ENCODE measurements at regions not wholly inside any gene's neighbourhood (a gene's known extent, or its start where the extent isn't known, plus 50 kb on each side); places are given as distances from the start of the nearest gene placed in this dataset.

GRCh38 chr7:18308938-18309337, 186.6 kb upstream of the HDAC9 start:
- DNase-seq (ENCODE audit: low read depth) = no peak
- TF ChIP-seq, protein P1, sequence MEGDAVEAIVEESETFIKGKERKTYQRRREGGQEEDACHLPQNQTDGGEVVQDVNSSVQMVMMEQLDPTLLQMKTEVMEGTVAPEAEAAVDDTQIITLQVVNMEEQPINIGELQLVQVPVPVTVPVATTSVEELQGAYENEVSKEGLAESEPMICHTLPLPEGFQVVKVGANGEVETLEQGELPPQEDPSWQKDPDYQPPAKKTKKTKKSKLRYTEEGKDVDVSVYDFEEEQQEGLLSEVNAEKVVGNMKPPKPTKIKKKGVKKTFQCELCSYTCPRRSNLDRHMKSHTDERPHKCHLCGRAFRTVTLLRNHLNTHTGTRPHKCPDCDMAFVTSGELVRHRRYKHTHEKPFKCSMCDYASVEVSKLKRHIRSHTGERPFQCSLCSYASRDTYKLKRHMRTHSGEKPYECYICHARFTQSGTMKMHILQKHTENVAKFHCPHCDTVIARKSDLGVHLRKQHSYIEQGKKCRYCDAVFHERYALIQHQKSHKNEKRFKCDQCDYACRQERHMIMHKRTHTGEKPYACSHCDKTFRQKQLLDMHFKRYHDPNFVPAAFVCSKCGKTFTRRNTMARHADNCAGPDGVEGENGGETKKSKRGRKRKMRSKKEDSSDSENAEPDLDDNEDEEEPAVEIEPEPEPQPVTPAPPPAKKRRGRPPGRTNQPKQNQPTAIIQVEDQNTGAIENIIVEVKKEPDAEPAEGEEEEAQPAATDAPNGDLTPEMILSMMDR (IDR thresholded peaks at IDR 0.05; ENCODE audit: insufficient read depth, low read depth, low read length, missing control alignments) = no peak
- no peak overlapping the region for H3K4me3 ChIP-seq (ENCODE audit: low read depth, low read length)

DNA sequence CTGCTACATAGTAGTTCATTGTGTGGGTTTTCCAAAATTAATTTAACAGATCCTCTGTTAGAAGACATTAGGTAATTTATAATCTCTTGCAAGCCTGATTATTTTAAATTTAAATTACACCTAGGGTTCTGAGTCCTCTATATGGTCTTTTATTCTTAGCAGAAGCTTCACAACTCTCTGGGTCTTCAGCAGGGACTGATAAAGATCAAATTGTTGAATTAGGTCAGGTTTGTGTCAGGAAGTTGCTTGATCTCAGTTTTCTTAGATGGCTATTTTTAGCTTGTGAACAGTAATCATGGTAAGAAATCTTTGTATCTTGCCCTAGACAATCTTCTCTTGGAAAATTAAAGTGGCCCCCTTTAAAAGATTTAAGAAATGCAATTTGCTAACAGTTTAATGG, 183.1 kb upstream of the HDAC9 start:
- TF ChIP-seq, protein P1 (IDR thresholded peaks at IDR 0.05; ENCODE audit: insufficient read depth, low read depth, low read length, missing control alignments) = no peak
- H3K4me3 ChIP-seq (ENCODE audit: low read depth, low read length) = no peak overlapping the region
- no peak for DNase-seq (ENCODE audit: low read depth)

DNA sequence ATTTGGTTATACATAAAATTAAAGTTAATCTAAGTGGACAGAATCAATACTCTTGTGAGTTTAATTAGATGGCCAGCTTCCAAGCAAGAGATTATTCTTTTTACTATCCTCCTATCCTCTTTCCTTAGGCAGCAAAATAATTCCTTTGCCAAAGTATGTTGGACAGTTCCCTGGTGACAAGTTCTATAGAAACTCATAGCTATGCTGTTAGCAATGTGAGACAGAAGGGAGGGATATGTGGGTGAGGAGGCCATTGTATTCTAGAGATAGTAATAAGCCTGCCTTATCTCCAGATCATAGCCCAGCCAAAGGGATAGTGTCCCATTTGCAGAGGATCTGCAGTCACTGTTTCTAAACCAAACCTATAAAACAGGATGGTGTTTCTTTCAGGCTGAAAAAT, 181.6 kb upstream of the HDAC9 start:
- no peak for DNase-seq (ENCODE audit: low read depth)
- TF ChIP-seq, protein P1 (IDR thresholded peaks at IDR 0.05; ENCODE audit: insufficient read depth, low read depth, low read length, missing control alignments) = no peak

GRCh38 chr7:18315241-18315640, 180.3 kb upstream of the HDAC9 start:
- DNase-seq (ENCODE audit: low read depth) = no peak
- TF ChIP-seq, protein P1 (IDR thresholded peaks at IDR 0.05; ENCODE audit: insufficient read depth, low read depth, low read length, missing control alignments) = no peak
- no peak overlapping the region for H3K4me3 ChIP-seq (ENCODE audit: low read depth, low read length)

More for the DNA sequence above, 181.6 kb upstream of the HDAC9 start:
- no peak overlapping the region for H3K4me3 ChIP-seq (ENCODE audit: low read depth, low read length)

DNA sequence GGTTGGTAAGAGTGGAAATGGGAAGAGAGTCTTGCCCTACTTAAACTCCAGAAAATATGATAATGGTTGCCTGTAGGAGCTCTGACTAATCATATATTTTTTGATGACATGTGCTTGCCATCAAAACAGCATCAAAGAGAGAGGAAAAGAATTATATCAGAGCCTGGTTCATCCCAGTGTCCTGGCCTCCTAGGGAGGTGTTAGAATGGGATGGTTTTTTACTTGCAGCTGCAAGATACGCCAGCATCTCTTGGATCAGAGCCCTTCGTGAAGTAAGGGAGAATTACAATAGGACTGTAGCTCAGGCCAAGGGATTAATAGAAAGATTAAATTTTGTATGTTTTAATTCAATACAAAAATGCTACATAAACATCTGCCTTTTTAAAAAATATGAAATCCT, 177.6 kb upstream of the HDAC9 start:
- TF ChIP-seq, protein P1 (IDR thresholded peaks at IDR 0.05; ENCODE audit: insufficient read depth, low read depth, low read length, missing control alignments) = no peak
- DNase-seq (ENCODE audit: low read depth) = no peak
- no peak overlapping the region for H3K4me3 ChIP-seq (ENCODE audit: low read depth, low read length)

DNA sequence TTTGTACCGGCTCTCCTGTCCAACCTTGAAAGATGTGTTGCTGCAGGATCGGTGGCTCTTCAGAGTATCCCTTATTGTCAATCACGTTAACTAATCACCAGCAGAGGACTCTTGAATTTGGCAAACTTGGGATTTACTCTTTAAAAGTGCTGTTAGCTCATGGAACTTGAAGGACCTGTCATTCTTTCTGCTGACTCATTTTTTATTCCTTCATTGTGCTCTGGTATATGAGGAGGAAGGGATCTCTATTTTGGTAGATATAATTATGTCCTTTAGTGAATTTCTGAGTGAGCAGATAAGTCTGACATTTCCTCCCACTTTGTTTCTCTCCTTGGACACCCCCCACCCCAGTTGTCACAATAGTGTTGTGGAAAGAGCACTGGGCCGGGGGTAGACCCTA, 175.1 kb upstream of the HDAC9 start:
- DNase-seq (ENCODE audit: low read depth) = no peak
- TF ChIP-seq, protein P1 (IDR thresholded peaks at IDR 0.05; ENCODE audit: insufficient read depth, low read depth, low read length, missing control alignments) = no peak
- H3K4me3 ChIP-seq (ENCODE audit: low read depth, low read length) = no peak overlapping the region

- TF ChIP-seq, protein P1 (IDR thresholded peaks at IDR 0.05; ENCODE audit: insufficient read depth, low read depth, low read length, missing control alignments) = peak; percentile 60
- DNase-seq (ENCODE audit: low read depth) = peak; percentile 59
- no peak overlapping the region for H3K4me3 ChIP-seq (ENCODE audit: low read depth, low read length)
These were observed 174.5 kb upstream of the HDAC9 start for GRCh38 chr7:18320971-18321567.
